ENCODE measurements at regions not wholly inside any gene's neighbourhood (a gene's known extent, or its start where the extent isn't known, plus 50 kb on each side); places are given as distances from the start of the nearest gene placed in this dataset.
"Not testable (repeated sequence)": the region's sequence is repeated elsewhere in the genome, so short reads cannot be mapped to it uniquely, and the experiment has no call there.

DNA sequence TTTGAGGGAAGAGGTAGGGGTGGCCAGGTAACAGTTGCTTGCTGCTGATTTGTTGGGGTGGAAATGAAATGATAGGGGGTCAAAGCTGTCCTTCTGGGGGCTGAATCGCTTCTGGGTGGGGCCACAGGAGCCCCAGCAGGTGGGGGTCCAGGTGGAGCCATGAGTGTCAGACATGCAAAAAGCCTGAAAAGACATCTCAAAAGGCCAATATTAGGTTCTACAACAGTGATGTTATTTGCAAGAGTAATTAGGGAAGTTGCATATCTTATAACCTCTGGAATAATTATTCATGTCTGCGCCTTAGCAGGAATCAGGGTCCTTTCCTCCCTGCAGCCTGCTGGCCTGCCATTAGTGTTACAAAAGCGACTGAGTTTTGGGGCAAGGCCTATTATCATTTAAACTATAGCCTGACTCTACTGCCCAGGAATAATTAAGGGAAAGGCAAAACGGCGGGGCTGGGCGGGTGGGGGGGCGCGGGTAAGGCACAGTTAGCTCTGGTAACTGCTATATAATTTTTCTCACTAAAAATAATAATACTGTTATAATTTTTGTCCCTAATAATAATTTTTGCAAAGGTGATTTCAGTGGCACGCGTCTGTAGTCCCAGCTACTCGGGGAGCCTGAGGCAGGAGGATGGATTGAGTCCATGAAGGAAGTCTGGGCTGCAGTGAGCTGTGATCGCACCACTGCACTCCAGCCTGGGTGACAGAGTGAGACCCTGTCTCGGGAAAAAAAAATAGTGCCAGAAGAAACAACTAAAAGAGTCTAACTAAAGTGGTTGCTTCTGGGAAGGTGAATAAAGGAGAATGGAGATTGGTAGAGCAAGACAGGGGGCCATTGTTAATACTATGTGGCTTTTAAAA, 145.7 kb downstream of the MAGEB17 start:
- no peak for DNase-seq (ENCODE audit: extremely low read depth in 1 of 11, low read depth in 9 of 11, low spot score in 4 of 11)

DNA sequence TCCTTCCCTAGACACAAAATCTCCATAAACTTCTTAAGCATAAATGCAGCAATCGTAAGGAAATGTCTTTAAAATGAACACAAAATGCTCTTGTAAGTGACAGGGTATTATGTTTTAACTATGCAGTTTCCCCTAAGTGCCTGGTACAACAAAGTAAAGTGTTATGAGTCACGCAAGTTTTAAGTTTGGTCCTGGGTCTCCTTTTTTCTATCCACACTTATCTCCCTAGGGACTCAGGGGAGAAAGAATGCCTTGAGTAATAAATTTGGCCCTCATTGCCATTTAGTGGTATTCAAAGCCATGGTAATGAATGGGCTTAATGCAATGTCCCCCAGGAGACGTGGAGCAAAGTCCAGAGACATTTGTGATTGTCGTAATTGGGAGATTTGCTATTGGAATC, 149.1 kb downstream of the MAGEB17 start:
- DNase-seq (ENCODE audit: extremely low read depth in 1 of 11, low read depth in 9 of 11, low spot score in 4 of 11) = no peak

DNA sequence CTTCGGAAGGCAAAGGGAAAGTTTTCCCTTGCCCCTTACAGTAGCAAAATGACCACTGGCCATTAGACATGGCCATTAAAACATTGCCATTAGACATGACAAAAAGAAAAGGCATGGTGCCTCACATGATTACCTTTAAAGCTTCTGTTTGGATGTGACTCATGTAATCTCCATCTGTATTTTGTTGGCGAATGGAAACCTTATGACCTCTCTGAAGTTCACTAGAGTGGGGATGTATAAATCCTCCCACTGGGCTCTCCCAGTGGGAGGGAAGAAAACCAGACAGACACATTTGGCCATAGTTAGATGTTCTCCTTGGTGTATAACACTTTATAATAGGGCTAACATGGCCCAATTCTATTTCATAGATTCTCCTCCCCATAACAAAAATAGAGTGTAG, 152.6 kb downstream of the MAGEB17 start:
- no peak for DNase-seq (ENCODE audit: extremely low read depth in 1 of 11, low read depth in 9 of 11, low spot score in 4 of 11)

DNA sequence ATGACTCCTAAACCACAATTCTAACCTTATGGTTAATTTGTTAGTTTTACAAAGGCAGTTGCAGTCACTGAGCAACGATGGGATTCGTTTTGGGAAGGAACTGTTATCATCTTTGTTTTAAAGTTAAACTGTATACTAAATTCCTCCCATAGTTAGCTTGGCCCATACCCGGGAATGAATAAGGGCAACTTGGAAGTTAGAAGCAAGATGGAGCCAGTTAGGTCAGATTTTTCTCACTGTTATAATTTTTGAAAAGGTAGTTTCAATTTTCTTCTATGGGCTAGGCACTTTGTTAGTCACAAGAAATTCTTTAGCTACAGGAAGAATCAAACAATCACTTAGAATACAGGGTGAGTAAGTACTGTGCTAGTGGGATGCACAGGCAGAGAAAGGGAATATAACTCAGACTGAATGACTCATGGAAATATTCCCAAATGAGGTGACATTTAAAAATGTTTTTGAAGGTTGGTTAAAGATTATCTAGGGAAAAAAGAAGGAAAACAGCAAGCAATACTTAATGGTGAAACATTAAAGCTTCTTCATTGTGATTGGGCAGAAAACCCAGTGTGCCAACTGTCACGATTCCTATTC, 153.6 kb downstream of the MAGEB17 start:
- no peak for DNase-seq (ENCODE audit: extremely low read depth in 1 of 11, low read depth in 9 of 11, low spot score in 4 of 11)

GRCh38 chrX:16333453-16333852, 166.2 kb downstream of the MAGEB17 start:
- no peak for DNase-seq (ENCODE audit: extremely low read depth in 1 of 11, low read depth in 9 of 11, low spot score in 4 of 11)

DNA sequence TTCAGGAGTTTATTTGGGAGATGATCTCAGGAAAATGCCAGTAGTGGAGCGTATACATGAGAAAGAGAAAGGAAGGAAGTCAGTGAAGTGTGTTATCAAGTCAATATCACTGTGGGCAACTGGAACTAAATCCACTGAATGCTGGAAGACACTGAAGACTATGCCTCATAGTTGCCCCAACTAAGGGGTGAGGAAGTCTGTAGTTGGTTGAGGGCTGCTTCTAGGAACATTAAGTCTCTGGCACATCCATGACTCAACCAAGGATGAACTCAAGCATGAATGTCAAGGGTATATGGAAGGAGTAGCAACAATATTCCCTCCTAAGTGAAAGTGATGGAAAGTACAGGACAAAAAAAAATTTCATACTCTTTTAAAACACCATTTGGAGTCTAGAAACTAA, 167.9 kb downstream of the MAGEB17 start:
- DNase-seq (ENCODE audit: extremely low read depth in 1 of 11, low read depth in 9 of 11, low spot score in 4 of 11) = no peak

- DNase-seq (ENCODE audit: extremely low read depth in 1 of 11, low read depth in 9 of 11, low spot score in 4 of 11) = no peak
Observed at GRCh38 chrX:16347968-16348670, 180.8 kb downstream of the MAGEB17 start.

GRCh38 chrX:16357902-16358301, 190.6 kb downstream of the MAGEB17 start:
- no peak for DNase-seq (ENCODE audit: extremely low read depth in 1 of 11, low read depth in 9 of 11, low spot score in 4 of 11)

DNA sequence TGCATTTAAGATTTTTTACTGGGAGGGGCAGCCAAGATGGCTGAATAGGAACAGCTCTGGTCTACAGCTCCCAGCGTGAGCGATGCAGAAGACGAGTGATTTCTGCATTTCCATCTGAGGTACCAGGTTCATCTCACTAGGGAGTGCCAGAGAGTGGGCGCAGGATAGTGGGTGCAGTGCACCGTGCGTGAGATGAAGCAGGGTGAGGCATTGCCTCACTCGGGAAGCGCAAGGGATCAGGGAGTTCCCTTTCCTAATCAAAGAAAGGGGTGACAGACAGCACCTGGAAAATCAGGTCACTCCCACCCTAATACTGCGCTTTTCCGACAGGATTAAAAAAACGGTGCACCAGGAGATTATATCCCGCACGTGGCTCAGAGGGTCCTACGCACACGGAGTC, 192.8 kb downstream of the MAGEB17 start:
- not testable (repeated sequence) for DNase-seq (ENCODE audit: extremely low read depth in 1 of 11, low read depth in 9 of 11, low spot score in 4 of 11)

DNA sequence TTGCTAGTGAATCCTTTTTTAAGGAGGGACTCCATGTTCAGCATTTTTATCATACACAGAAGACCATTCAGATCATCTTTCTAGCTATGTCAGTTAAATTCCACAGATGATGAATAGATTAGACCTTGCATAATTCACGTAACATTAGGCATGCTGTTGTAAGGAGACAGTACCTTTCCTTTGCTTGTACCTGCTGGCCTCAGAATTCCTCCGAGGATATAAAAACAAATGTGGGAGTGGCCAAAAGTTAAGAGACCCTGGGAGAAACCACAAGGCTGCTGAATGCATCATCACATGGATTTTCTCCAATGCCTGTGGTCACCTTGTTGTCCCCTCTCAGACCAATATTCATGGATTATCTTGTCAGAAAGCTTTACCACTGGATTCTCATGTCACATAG, 201.4 kb downstream of the MAGEB17 start:
- DNase-seq (ENCODE audit: extremely low read depth in 1 of 11, low read depth in 9 of 11, low spot score in 4 of 11) = no peak

DNA sequence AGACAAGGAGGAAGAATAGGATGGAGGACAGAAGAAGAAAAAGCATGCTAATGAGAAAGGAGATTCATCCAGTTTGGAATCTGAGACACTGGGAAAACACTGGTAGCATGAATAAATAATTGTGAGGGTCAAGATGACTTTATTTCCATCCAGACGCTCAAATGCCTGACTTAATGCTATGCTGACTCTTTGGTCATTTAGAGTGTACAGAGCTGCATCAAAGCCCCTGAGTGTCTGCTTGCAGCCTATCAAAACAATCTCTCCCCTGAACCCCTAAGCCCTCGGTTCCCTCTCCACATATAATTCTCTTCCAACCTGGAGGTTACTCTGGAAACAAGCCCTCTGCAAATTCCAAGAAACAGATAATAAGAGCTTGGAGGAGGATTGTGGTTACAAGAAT, 208.8 kb downstream of the MAGEB17 start:
- DNase-seq (ENCODE audit: extremely low read depth in 1 of 11, low read depth in 9 of 11, low spot score in 4 of 11) = no peak

DNA sequence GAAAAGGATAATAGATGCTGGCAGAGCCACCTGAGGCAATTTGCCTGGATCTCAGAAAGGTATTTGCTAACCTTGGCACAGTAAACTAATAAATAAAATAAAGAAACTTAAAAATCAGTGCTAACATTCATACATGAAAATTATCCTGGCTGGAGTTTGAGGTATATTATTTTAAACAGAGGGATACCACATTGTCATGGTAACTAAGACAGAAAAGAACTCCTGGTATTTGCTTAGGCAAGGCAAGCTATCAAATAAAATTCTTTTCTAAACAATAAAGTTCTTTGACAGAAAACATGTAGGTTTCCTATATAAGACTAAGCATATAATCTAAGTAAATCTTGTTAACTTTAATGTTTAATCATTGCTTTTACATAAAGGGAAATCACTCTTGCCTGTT, 218.8 kb downstream of the MAGEB17 start:
- DNase-seq (ENCODE audit: extremely low read depth in 1 of 11, low read depth in 9 of 11, low spot score in 4 of 11) = no peak

- DNase-seq (ENCODE audit: extremely low read depth in 1 of 11, low read depth in 9 of 11, low spot score in 4 of 11) = no peak
Observed at GRCh38 chrX:16392597-16392996, 225.3 kb downstream of the MAGEB17 start.

GRCh38 chrX:16394290-16394689, 227.0 kb downstream of the MAGEB17 start:
- DNase-seq (ENCODE audit: extremely low read depth in 1 of 11, low read depth in 9 of 11, low spot score in 4 of 11) = no peak

DNA sequence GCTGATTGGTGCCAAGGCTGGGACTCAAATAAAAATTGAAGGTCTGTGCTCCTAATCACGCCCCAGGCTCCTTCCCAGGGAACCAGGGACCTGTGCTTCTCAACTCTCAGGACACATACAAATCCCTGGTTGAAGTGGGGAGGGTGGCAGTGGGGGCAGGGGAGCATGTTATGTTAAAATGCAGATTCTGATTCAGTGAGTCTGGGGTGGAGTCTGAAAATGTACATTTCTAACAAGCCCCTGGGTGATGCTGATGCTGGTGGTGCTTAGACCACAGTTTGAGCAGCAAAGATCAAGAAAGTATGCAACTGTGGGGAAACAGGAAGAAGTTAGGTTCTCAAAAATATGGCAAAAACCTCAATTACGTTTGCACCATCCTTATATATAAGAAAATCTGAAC, 236.5 kb downstream of the MAGEB17 start:
- no peak for DNase-seq (ENCODE audit: extremely low read depth in 1 of 11, low read depth in 9 of 11, low spot score in 4 of 11)

- DNase-seq (ENCODE audit: extremely low read depth in 1 of 11, low read depth in 9 of 11, low spot score in 4 of 11) = no peak
Observed at GRCh38 chrX:16416588-16416987, 233.4 kb upstream of the S100G start.

DNA sequence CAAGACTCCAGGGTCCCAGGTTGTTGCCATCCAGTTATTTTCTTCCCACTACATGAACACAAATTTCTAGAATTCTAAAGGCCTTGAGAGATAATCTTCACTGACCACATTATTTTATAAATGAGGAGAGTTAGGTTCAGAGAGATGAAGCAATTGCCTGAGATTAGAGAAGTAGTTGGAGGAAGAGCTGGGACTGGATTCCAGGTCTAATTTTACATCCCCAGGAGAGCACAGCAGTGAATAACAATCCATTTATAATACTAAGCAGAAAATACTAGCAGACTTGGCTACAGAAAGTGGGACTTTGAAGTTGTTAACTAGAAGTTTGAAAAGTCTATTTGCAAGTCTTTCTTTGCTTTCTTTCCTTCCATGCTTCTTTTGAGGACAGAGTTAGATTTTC, 231.3 kb upstream of the S100G start:
- DNase-seq (ENCODE audit: extremely low read depth in 1 of 11, low read depth in 9 of 11, low spot score in 4 of 11) = no peak

DNA sequence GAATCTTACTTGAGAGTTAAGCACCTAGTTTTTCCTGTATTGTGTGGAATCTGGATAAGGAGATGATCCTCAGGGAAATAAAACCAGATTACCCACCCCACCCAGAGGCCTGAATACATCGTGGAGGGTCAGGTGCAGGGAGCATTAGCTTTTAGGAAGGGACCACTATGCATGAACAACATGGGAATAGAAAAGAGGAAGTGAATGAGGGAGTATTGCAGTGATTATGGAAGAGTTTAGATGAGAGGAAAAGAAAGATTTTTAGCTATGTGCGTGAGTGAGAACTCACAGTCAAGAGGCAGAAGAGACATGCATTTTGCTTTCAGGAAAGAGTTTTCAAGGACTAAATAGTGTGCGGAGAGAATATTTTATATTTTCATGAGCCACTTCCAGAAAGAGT, 222.3 kb upstream of the S100G start:
- no peak for DNase-seq (ENCODE audit: extremely low read depth in 1 of 11, low read depth in 9 of 11, low spot score in 4 of 11)

DNA sequence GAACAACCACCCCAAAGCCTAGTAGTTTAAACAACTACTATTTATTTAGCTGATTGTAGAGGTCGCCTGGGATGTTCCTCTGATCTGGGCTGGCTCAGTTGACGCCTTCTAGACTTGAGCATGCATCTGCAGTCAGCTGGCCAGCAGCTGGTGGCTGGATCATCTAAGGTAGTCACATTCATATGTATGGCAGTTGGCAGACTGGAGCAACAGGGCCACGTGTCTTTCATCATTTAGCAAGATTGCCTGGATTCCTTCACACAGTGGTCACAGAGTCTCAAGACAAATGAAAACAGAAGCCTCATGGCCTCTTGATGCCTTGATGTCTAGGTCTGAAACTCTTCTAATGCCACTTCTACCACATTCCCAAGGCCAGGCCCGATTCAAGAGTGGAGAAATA, 220.6 kb upstream of the S100G start:
- DNase-seq (ENCODE audit: extremely low read depth in 1 of 11, low read depth in 9 of 11, low spot score in 4 of 11) = no peak

GRCh38 chrX:16431266-16431665, 218.7 kb upstream of the S100G start:
- DNase-seq (ENCODE audit: extremely low read depth in 1 of 11, low read depth in 9 of 11, low spot score in 4 of 11) = no peak

Data from renal cortex interstitium (tissue), 11 donors.